Gastrocnemius medialis (tissue), 4 donors: ENCODE measurements at regions not wholly inside any gene's neighbourhood (a gene's known extent, or its start where the extent isn't known, plus 50 kb on each side); places are given as distances from the start of the nearest gene placed in this dataset.

Experiments used
- POLR2A ChIP-seq, 2 donors: fragments of 450-650 bp; IDR thresholded peaks; one replicate each; pipeline ENCODE4 v1.6.1; 2017; ENCODE audit warnings: antibody characterized with exemption in 2 of 2, mild to moderate bottlenecking in 2 of 2, moderate library complexity in 2 of 2
- TF ChIP-seq, protein P1 (sequence below), 5 experiments: fragments of 450-650 bp in 3 of 5; fragments of 200-600 bp in 2 of 5; sonication (generic) in 2 of 5; IDR thresholded peaks in 4 of 5; conservative IDR thresholded peaks in 1 of 5; 1 replicate in 4 of 5; 2 replicates in 1 of 5; pipeline ENCODE4 v1.5.1; 2016 to 2019; ENCODE audit warnings: antibody characterized with exemption in 5 of 5, mild to moderate bottlenecking in 3 of 5, moderate library complexity in 3 of 5

DNA sequence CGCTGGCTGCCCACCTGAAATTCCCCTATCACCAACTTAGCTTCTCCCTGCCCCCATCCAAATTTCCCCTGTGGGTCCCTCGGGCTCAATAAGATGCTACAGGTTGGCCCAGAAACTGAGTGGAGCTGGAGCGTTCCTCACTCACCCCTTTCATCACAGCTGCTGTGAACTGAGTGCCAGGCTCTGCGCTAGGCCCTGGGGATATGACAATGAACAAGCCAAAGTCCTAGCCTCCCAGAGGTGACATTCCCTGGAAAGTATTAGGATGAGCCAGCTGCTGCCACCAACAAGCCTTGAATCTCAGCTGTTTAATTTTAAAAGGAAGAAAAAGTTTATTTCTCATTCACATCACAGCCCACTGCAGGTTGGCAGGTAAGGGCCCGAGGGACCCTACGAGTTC, 86.6 kb upstream of the EYA2 start:
- no peak for TF ChIP-seq POLR2A (IDR thresholded peaks at IDR 0.05)
- TF ChIP-seq, protein P1, sequence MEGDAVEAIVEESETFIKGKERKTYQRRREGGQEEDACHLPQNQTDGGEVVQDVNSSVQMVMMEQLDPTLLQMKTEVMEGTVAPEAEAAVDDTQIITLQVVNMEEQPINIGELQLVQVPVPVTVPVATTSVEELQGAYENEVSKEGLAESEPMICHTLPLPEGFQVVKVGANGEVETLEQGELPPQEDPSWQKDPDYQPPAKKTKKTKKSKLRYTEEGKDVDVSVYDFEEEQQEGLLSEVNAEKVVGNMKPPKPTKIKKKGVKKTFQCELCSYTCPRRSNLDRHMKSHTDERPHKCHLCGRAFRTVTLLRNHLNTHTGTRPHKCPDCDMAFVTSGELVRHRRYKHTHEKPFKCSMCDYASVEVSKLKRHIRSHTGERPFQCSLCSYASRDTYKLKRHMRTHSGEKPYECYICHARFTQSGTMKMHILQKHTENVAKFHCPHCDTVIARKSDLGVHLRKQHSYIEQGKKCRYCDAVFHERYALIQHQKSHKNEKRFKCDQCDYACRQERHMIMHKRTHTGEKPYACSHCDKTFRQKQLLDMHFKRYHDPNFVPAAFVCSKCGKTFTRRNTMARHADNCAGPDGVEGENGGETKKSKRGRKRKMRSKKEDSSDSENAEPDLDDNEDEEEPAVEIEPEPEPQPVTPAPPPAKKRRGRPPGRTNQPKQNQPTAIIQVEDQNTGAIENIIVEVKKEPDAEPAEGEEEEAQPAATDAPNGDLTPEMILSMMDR (IDR thresholded peaks at IDR 0.05 in 4 of 5, conservative IDR thresholded peaks at IDR 0.05 in 1 of 5) = no peak
